ENCODE measurements at regions not wholly inside any gene's neighbourhood (a gene's known extent, or its start where the extent isn't known, plus 50 kb on each side); places are given as distances from the start of the nearest gene placed in this dataset.

GRCh38 chr16:54703339-54703738, 227.3 kb upstream of the IRX5 start:
- no peak for TF ChIP-seq CTCF (IDR thresholded peaks at IDR 0.05)
- no peak for TF ChIP-seq POLR2A (IDR thresholded peaks at IDR 0.05)
